ENCODE measurements at regions not wholly inside any gene's neighbourhood (a gene's known extent, or its start where the extent isn't known, plus 50 kb on each side); places are given as distances from the start of the nearest gene placed in this dataset.
A peak's percentile ranks its signal among the peaks of the same experiment; 100 is the strongest.
"Not testable (repeated sequence)": the region's sequence is repeated elsewhere in the genome, so short reads cannot be mapped to it uniquely, and the experiment has no call there.

GRCh38 chr6:3960754-3961361, 111.7 kb downstream of the FAM50B start:
- DNase-seq (ENCODE audit: low spot score) (no peak), ATAC-seq (no peak)
- Mint-ChIP-seq H3K4me3 (no peak overlapping the region), H3K9me3 (no peaks in the 10 kb centered on the region), H3K27ac (no peak overlapping the region), H3K4me1 (ENCODE audit: low read depth in 2 of 2) (peaks cover 0 to 7% of the 10 kb centered on the region in 2 donors), H3K27me3 (peaks cover 1 to 3% of the 10 kb centered on the region in 2 donors), H3K36me3 (peaks cover 5% of the 10 kb centered on the region)

GRCh38 chr6:3961581-3962215, 112.5 kb downstream of the FAM50B start:
- DNase-seq (ENCODE audit: low spot score) (no peak), ATAC-seq (no peak)
- H3K27me3 Mint-ChIP-seq, result no peaks in the 10 kb centered on the region
- H3K27ac Mint-ChIP-seq, result no peak overlapping the region
- H3K4me3 Mint-ChIP-seq, result no peak overlapping the region
- H3K36me3 Mint-ChIP-seq, result peaks cover 5% of the 10 kb centered on the region
- H3K4me1 Mint-ChIP-seq (ENCODE audit: low read depth in 2 of 2), result peaks cover 0 to 7% of the 10 kb centered on the region in 2 donors
- no peaks in the 10 kb centered on the region for H3K9me3 Mint-ChIP-seq

GRCh38 chr6:3962291-3963280, 113.4 kb downstream of the FAM50B start:
- H3K36me3 Mint-ChIP-seq, result peaks cover 5% of the 10 kb centered on the region

GRCh38 chr6:3963426-3963825, 114.3 kb downstream of the FAM50B start:
- no peak overlapping the region for H3K27ac Mint-ChIP-seq
- no peaks in the 10 kb centered on the region for H3K27me3 Mint-ChIP-seq
- DNase-seq (ENCODE audit: low spot score), result no peak
- no peak overlapping the region for H3K4me3 Mint-ChIP-seq
- no peaks in the 10 kb centered on the region for H3K9me3 Mint-ChIP-seq
- no peaks in the 10 kb centered on the region for H3K36me3 Mint-ChIP-seq
- ATAC-seq, result no peak
- H3K4me1 Mint-ChIP-seq (ENCODE audit: low read depth in 2 of 2), result peaks cover 0 to 7% of the 10 kb centered on the region in 2 donors

More at GRCh38 chr6:3962291-3963280, 113.4 kb downstream of the FAM50B start:
- DNase-seq (ENCODE audit: low spot score) (no peak), ATAC-seq (no peak)
- no peak overlapping the region for H3K4me3 Mint-ChIP-seq
- peaks cover 0 to 7% of the 10 kb centered on the region in 2 donors for H3K4me1 Mint-ChIP-seq (ENCODE audit: low read depth in 2 of 2)
- no peak overlapping the region for H3K27ac Mint-ChIP-seq
- H3K27me3 Mint-ChIP-seq, result no peaks in the 10 kb centered on the region
- H3K9me3 Mint-ChIP-seq, result no peaks in the 10 kb centered on the region

- no peak overlapping the region for H3K27ac Mint-ChIP-seq
Observed at GRCh38 chr6:3965071-3965718, 113.7 kb downstream of the FAM217A start.

GRCh38 chr6:3966426-3966825, 112.5 kb downstream of the FAM217A start:
- Mint-ChIP-seq H3K36me3 (no peaks in the 10 kb centered on the region), H3K4me1 (ENCODE audit: low read depth in 2 of 2) (peaks cover 0 to 7% of the 10 kb centered on the region in 2 donors), H3K4me3 (no peak overlapping the region), H3K9me3 (no peaks in the 10 kb centered on the region), H3K27ac (no peak overlapping the region), H3K27me3 (peaks cover 0 to under 1% of the 10 kb centered on the region in 2 donors)
- no peak for DNase-seq (ENCODE audit: low spot score)
- ATAC-seq, result no peak

More at GRCh38 chr6:3965071-3965718, 113.7 kb downstream of the FAM217A start:
- Mint-ChIP-seq H3K4me1 (ENCODE audit: low read depth in 2 of 2) (peaks cover 0 to 7% of the 10 kb centered on the region in 2 donors), H3K4me3 (no peak overlapping the region), H3K27me3 (no peaks in the 10 kb centered on the region), H3K9me3 (no peaks in the 10 kb centered on the region), H3K36me3 (no peaks in the 10 kb centered on the region)
- ATAC-seq (no peak), DNase-seq (ENCODE audit: low spot score) (no peak)

- no peak for ATAC-seq
- Mint-ChIP-seq H3K27me3 (peaks cover 6 to 7% of the 10 kb centered on the region in 2 donors), H3K27ac (no peak overlapping the region), H3K36me3 (no peaks in the 10 kb centered on the region), H3K4me3 (no peak overlapping the region), H3K9me3 (no peaks in the 10 kb centered on the region), H3K4me1 (ENCODE audit: low read depth in 2 of 2) (no peaks in the 10 kb centered on the region)
- DNase-seq (ENCODE audit: low spot score), result no peak
Observed at GRCh38 chr6:3970097-3970496, 108.8 kb downstream of the FAM217A start.

GRCh38 chr6:3973152-3973551, 105.8 kb downstream of the FAM217A start:
- not testable (repeated sequence) for H3K36me3 Mint-ChIP-seq; H3K27ac Mint-ChIP-seq; ATAC-seq; H3K4me1 Mint-ChIP-seq (ENCODE audit: low read depth in 2 of 2); H3K4me3 Mint-ChIP-seq; H3K9me3 Mint-ChIP-seq; DNase-seq (ENCODE audit: low spot score)
- peaks cover 7 to 12% of the 10 kb centered on the region in 2 donors for H3K27me3 Mint-ChIP-seq

- Mint-ChIP-seq H3K4me1 (ENCODE audit: low read depth in 2 of 2) (peaks cover 7 to 8% of the 10 kb centered on the region in 2 donors), H3K27me3 (peaks cover 7 to 12% of the 10 kb centered on the region in 2 donors), H3K27ac (no peak overlapping the region), H3K36me3 (peaks cover 5% of the 10 kb centered on the region), H3K9me3 (no peaks in the 10 kb centered on the region), H3K4me3 (no peak overlapping the region)
- DNase-seq (ENCODE audit: low spot score), result no peak
- ATAC-seq, result peak; percentile 66 to 79
Observed at GRCh38 chr6:3977875-3978711, 100.8 kb downstream of the FAM217A start.

GRCh38 chr6:3978966-3979365, 100.0 kb downstream of the FAM217A start:
- not testable (repeated sequence) for H3K4me1 Mint-ChIP-seq (ENCODE audit: low read depth in 2 of 2); ATAC-seq; DNase-seq (ENCODE audit: low spot score); H3K27ac Mint-ChIP-seq; H3K4me3 Mint-ChIP-seq; H3K36me3 Mint-ChIP-seq; H3K9me3 Mint-ChIP-seq
- H3K27me3 Mint-ChIP-seq, result peaks cover 7 to 12% of the 10 kb centered on the region in 2 donors

GRCh38 chr6:3981917-3982316, 97.0 kb downstream of the FAM217A start:
- no peak overlapping the region for H3K4me3 Mint-ChIP-seq
- peaks cover 5% of the 10 kb centered on the region for H3K36me3 Mint-ChIP-seq
- no peak overlapping the region for H3K27ac Mint-ChIP-seq
- H3K4me1 Mint-ChIP-seq (ENCODE audit: low read depth in 2 of 2), result peaks cover 8 to 10% of the 10 kb centered on the region in 2 donors
- DNase-seq (ENCODE audit: low spot score), result no peak
- H3K9me3 Mint-ChIP-seq, result no peaks in the 10 kb centered on the region
- peaks cover 0 to 3% of the 10 kb centered on the region in 2 donors for H3K27me3 Mint-ChIP-seq
- ATAC-seq, result no peak

- Mint-ChIP-seq H3K27ac (no peak overlapping the region), H3K9me3 (no peaks in the 10 kb centered on the region), H3K4me1 (ENCODE audit: low read depth in 2 of 2) (peaks cover 0 to 6% of the 10 kb centered on the region in 2 donors), H3K36me3 (peaks cover 5% of the 10 kb centered on the region), H3K27me3 (peaks cover 0 to 1% of the 10 kb centered on the region in 2 donors), H3K4me3 (no peak overlapping the region)
- ATAC-seq (no peak), DNase-seq (ENCODE audit: low spot score) (no peak)
Observed at GRCh38 chr6:3983778-3984177, 95.2 kb downstream of the FAM217A start.

GRCh38 chr6:3984494-3984893, 94.4 kb downstream of the FAM217A start:
- Mint-ChIP-seq H3K36me3 (peaks cover 5% of the 10 kb centered on the region), H3K27me3 (no peaks in the 10 kb centered on the region), H3K9me3 (no peaks in the 10 kb centered on the region), H3K27ac (no peak overlapping the region), H3K4me3 (no peak overlapping the region), H3K4me1 (ENCODE audit: low read depth in 2 of 2) (peaks cover 0 to 6% of the 10 kb centered on the region in 2 donors)
- no peak for DNase-seq (ENCODE audit: low spot score)
- ATAC-seq, result no peak

Data from natural killer cell treated with Interleukin-12 subunit alpha and Interleukin-12 subunit beta and Interleukin-15 and Interleukin-18, amount 100 ng/mL, for 72 hours (primary cell).